ENCODE measurements at regions not wholly inside any gene's neighbourhood (a gene's known extent, or its start where the extent isn't known, plus 50 kb on each side); places are given as distances from the start of the nearest gene placed in this dataset.

GRCh38 chr9:86483496-86483895 lies 129.3 kb upstream of the TUT7 start:
- TF ChIP-seq CEBPB (IDR thresholded peaks at IDR 0.05; ENCODE audit: low read depth, low read length) (no peak), RAD21 (IDR thresholded peaks at IDR 0.05; ENCODE audit: low read length) (no peak), SMC3 (IDR thresholded peaks at IDR 0.05; ENCODE audit: low read depth, low read length) (no peak), CHD1 (IDR thresholded peaks at IDR 0.05; ENCODE audit: low read depth, low read length) (no peak), BHLHE40 (IDR thresholded peaks at IDR 0.05; ENCODE audit: low read depth, low read length) (no peak), POLR2A (IDR thresholded peaks at IDR 0.05; ENCODE audit: low read depth, low read length) (no peak), FOS (IDR thresholded peaks at IDR 0.05; ENCODE audit: low read depth, low read length) (no peak), NFE2L2 (IDR thresholded peaks at IDR 0.05; ENCODE audit: low read depth, low read length) (no peak), USF2 (IDR thresholded peaks at IDR 0.05; ENCODE audit: low read depth, low read length) (no peak), RCOR1 (IDR thresholded peaks at IDR 0.05; ENCODE audit: insufficient replicate concordance, low read length) (no peak), MAFK (IDR thresholded peaks at IDR 0.05; ENCODE audit: low read depth, low read length) (no peak), MAZ (IDR thresholded peaks at IDR 0.05; ENCODE audit: borderline replicate concordance, low read depth, low read length) (no peak), ELK1 (IDR thresholded peaks at IDR 0.05; ENCODE audit: borderline replicate concordance, low read depth, low read length) (no peak), CTCF (conservative IDR thresholded peaks at IDR 0.05; ENCODE audit: low read depth, low read length) (no peak), RFX5 (IDR thresholded peaks at IDR 0.05; ENCODE audit: low read depth, low read length) (no peak), MXI1 (IDR thresholded peaks at IDR 0.05; ENCODE audit: borderline replicate concordance, low read depth, low read length) (no peak)

More at GRCh38 chr9:86483496-86483895, 129.3 kb upstream of the TUT7 start:
- Histone ChIP-seq H3K9me3 (ENCODE audit: control insufficient read depth, insufficient read depth, low read length) (no peaks in the 10 kb centered on the region), H3K4ac (ENCODE audit: low read depth, low read length) (no peak overlapping the region), H4K8ac (ENCODE audit: low read depth in 2 of 2, low read length in 2 of 2) (no peak overlapping the region), H3K56ac (ENCODE audit: extremely low read depth, insufficient read depth, low read length) (no peak overlapping the region), H3K23ac (ENCODE audit: low read depth, low read length) (no peak overlapping the region), H2BK20ac (ENCODE audit: low read depth, low read length) (no peak overlapping the region), H2BK120ac (ENCODE audit: low read depth, low read length) (no peak overlapping the region), H3K27me3 (ENCODE audit: control insufficient read depth, insufficient read depth, low read length) (no peaks in the 10 kb centered on the region; the same call in 1 of the 2 replicates), H3K36me3 (ENCODE audit: control insufficient read depth, insufficient read depth, low read length) (no peaks in the 10 kb centered on the region), H3K4me2 (ENCODE audit: low read depth, low read length) (no peak overlapping the region), H3K79me1 (ENCODE audit: low read depth in 1 of 2, low read length in 2 of 2) (no peaks in the 10 kb centered on the region), H2AK5ac (ENCODE audit: low read depth, low read length) (no peak overlapping the region), H3K18ac (ENCODE audit: low read depth, low read length) (no peak overlapping the region), H4K91ac (ENCODE audit: insufficient read depth, low read depth, low read length) (no peak overlapping the region), H2AFZ (replicated peaks; ENCODE audit: low read length, poor library complexity) (no peak overlapping the region), H3K9me1 (ENCODE audit: insufficient read depth, low read length) (no peaks in the 10 kb centered on the region), H2BK5ac (ENCODE audit: low read depth, low read length, poor library complexity, severe bottlenecking) (no peak overlapping the region), H3K14ac (replicated peaks; ENCODE audit: low read depth, low read length) (no peak overlapping the region), H4K20me1 (ENCODE audit: insufficient read depth, low read length) (no peaks in the 10 kb centered on the region), H3K9ac (ENCODE audit: low read depth, low read length) (no peak overlapping the region), H3K4me3 (ENCODE audit: insufficient read depth, low read depth, low read length) (no peak overlapping the region), H3K4me1 (ENCODE audit: control insufficient read depth, insufficient read depth, low read length) (peaks cover 5% of the 10 kb centered on the region; the same call in 1 of the 2 replicates), H3K27ac (ENCODE audit: insufficient read depth, low read length) (no peak overlapping the region), H2BK15ac (ENCODE audit: low read depth, low read length) (no peak overlapping the region), H4K5ac (ENCODE audit: low read depth, low read length) (no peak overlapping the region), H2AK9ac (replicated peaks; ENCODE audit: low read depth, low read length, poor library complexity) (no peak overlapping the region)
- in situ Hi-C loops (cut with MboI; ENCODE audit: low sequenced_read_pairs) = no loop called here
- ChIA-PET CTCF (interaction anchor here (0.6 kb wide), 2 partner anchors 69 to 155 kb away, joined by 3 read pairs; no protein-coding TSS in a partner anchor), POLR2A (ENCODE audit: unreplicated experiment) (no interaction called here)
- dilution Hi-C loops (cut with HindIII; ENCODE audit: low sequenced_read_pairs, unreplicated experiment) = no loop called here
- no TSS peak for BruUV-seq (replicated peaks)
- DNase-seq = no peak
- ATAC-seq (ENCODE audit: low read depth) = no peak
- intact Hi-C loops (cut with micrococcal nuclease) = no loop called here
